NCI-H2227 treated with DMSO at 0.1 percent for 48 hours (cell line): ENCODE measurements at regions not wholly inside any gene's neighbourhood (a gene's known extent, or its start where the extent isn't known, plus 50 kb on each side); places are given as distances from the start of the nearest gene placed in this dataset.
"Not testable (repeated sequence)": the region's sequence is repeated elsewhere in the genome, so short reads cannot be mapped to it uniquely, and the experiment has no call there.

Experiments used
- DNase-seq: peaks from one replicate; lab custom pipeline; 2025; lab: John Stamatoyannopoulos, UW

- DNase-seq = no peak
These were observed 95.9 kb upstream of the ZNF536 start for GRCh38 chr19:30276011-30276882.

GRCh38 chr19:30276883-30277280 lies 95.3 kb upstream of the ZNF536 start:
- no peak for DNase-seq

- no peak for DNase-seq
These were observed 94.0 kb upstream of the ZNF536 start for GRCh38 chr19:30277941-30278881.

- DNase-seq = no peak
These were observed 93.3 kb upstream of the ZNF536 start for GRCh38 chr19:30278882-30279254.

GRCh38 chr19:30280018-30280417 lies 92.2 kb upstream of the ZNF536 start:
- no peak for DNase-seq

GRCh38 chr19:30281906-30282305 lies 90.3 kb upstream of the ZNF536 start:
- DNase-seq = no peak

GRCh38 chr19:30283556-30283955 lies 88.6 kb upstream of the ZNF536 start:
- DNase-seq = no peak

GRCh38 chr19:30284209-30284608 lies 88.0 kb upstream of the ZNF536 start:
- DNase-seq = no peak

- no peak for DNase-seq
These were observed 87.3 kb upstream of the ZNF536 start for GRCh38 chr19:30284885-30285284.

- no peak for DNase-seq
These were observed 85.8 kb upstream of the ZNF536 start for GRCh38 chr19:30286378-30286777.

GRCh38 chr19:30287259-30287658 lies 84.9 kb upstream of the ZNF536 start:
- no peak for DNase-seq

- DNase-seq = no peak
These were observed 84.2 kb upstream of the ZNF536 start for GRCh38 chr19:30287973-30288372.

GRCh38 chr19:30288911-30289310 lies 83.3 kb upstream of the ZNF536 start:
- no peak for DNase-seq

GRCh38 chr19:30289336-30289735 lies 82.8 kb upstream of the ZNF536 start:
- no peak for DNase-seq

- not testable (repeated sequence) for DNase-seq
These were observed 81.4 kb upstream of the ZNF536 start for GRCh38 chr19:30290805-30291204.

GRCh38 chr19:30293051-30293785 lies 79.0 kb upstream of the ZNF536 start:
- no peak for DNase-seq

- DNase-seq = no peak
These were observed 74.2 kb upstream of the ZNF536 start for GRCh38 chr19:30297969-30298368.

GRCh38 chr19:30303131-30303654 lies 69.0 kb upstream of the ZNF536 start:
- DNase-seq = no peak

- DNase-seq = no peak
These were observed 67.6 kb upstream of the ZNF536 start for GRCh38 chr19:30304540-30304939.

GRCh38 chr19:30305346-30306060 lies 66.7 kb upstream of the ZNF536 start:
- DNase-seq = no peak
